SIG-M5 treated with dmso at 0.1 percent for 504 hours (cell line): ENCODE measurements at regions not wholly inside any gene's neighbourhood (a gene's known extent, or its start where the extent isn't known, plus 50 kb on each side); places are given as distances from the start of the nearest gene placed in this dataset.
A peak's percentile ranks its signal among the peaks of the same experiment; 100 is the strongest.

ENCODE experiments used
- DNase-seq: peaks from one replicate; lab custom pipeline; 2025; ENCODE audit not compliant: unreplicated experiment; lab: John Stamatoyannopoulos, UW

DNA sequence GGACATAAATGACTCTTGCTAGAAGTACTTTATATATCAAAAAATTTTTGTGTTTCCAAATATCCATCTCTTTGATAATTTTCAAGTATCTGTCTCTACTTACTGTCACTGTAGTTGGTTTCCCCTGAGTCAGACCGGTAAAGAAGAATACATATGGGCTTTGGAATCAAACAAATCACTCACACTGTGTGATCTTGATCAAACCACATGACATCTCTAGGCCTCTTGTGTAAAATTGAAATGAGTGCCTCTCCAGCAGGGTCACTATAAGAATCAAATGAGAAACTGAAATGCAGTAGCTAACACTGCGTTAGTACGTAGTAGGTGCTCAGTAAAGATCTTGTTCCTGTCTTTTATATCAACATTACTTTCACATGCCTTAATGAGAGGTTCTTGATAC lies 314.6 kb upstream of the STT3B start:
- no peak for DNase-seq

DNA sequence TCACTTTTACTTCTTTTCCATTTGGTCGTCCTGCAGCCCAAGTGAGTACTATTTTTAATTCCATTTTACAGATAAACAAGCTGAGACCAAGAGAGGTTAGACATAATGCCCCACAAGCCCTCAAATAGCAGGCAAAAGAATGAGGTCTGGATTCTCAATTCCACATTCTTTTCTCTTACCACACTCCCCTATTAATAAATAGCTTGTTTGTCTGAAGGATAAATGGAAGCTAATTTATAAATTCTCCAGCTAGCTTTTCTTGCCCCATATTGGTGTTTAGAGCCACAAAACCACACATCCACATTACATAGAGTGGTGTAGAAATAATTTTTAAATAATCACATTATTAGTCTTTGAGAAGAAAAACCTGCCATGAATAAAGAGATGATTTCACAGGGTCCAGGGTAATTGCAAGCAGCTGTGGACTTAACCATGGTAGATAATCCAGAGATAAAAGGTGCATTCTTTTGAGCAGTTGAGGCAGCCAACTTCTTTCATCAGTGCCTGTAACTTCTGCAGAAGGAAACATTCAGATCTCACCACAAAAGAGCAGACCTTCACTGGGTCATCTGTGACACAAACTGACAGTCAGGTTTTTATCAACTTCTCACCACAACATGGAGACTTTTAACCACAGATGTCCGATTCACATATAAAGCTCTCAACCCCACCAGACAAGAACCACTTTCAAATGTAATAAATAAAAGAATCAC lies 313.4 kb upstream of the STT3B start:
- DNase-seq: no peak

DNA sequence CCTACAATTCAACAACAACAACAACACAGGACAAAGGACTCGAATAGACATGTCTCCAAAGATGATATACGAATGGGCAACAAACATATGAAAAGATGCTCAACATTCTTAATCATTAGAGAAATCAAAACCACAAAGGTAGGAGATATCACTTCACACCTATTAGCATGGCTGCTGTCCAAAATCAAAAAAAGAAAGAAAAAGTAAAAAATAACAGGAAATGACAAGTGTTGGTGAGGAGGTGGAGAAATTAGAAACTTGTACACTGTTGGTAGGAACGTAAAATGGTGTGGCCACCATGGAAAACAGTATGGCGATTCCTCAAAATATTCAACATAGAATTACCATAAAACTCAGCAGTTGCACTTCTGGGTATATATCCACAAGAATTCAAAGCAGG lies 312.3 kb upstream of the STT3B start:
- no peak for DNase-seq

DNA sequence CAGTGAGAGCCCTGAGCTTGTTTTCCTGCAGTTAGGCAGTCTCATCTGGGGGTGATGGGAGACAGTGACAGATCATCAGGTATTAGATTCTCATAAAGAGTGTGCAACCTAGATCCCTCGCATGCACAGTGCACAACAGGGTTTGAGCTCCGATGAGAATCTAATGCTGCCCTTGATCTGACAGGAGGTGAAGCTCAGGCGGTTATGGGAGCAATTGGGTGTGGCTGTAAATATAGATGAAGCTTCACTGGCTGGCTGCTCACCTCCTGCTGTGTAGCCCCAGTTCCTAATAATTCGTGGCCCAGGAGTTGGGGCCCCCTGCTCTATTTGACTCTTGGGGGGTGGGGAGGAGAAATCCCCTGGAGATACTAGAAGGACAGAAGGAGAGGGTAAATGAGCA lies 309.4 kb upstream of the STT3B start:
- DNase-seq: no peak

DNA sequence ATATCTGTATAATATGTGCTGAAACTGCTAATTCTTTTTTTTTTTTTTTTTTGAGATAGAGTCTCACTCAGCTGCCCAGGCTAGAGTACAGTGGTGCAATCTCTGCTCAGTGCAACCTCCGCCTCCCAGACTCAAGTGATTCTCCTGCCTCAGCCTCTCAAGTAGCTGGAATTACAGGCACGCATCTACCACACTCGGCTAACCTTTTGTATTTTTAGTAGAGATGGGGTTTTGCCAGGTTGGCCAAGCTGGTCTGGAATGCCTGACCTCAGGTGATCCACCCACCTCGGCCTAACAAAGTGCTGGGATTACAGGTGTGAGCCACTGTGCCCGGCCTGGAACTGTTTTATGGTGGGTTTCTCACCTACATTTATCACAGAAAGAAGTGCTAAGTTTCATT lies 307.8 kb upstream of the STT3B start:
- no peak for DNase-seq

DNA sequence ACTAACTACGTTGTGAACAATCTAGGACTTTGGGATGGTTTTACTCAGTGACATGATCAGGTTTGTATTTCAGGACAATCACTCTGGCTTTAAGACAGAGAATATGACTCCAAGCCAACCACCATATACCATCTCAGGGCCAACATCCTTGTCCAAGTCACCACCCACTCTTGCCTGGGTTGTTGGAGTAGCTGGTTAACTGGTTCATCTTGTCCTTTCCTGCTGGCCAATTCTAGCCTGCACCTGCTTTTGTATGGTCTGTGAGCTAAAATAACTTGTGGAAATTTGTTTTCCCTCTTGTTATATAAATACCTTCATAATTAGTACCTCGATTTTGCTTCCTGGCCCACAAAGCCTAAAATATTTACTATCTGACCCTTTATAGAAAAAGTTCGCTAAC lies 306.8 kb upstream of the STT3B start:
- no peak for DNase-seq

DNA sequence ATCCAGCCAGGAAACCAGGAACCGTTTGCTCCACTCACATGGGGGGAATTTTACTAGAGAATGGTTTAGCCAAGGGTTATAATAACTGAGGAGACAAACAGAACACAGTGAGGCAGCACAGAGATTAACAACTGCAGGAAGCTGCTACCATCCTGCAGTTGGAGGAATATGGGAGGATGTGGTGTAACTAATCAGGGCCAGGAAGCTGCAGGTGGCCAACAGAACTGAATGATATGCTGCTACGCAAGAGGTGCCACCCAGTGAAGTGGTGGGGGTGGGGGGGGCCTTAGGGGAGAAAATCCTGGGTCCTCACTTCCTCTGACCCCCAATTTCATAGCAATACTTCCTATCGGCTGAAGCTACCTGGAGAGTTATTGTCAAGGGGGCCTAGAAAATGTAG lies 306.4 kb upstream of the STT3B start:
- peak; percentile 28 for DNase-seq

DNA sequence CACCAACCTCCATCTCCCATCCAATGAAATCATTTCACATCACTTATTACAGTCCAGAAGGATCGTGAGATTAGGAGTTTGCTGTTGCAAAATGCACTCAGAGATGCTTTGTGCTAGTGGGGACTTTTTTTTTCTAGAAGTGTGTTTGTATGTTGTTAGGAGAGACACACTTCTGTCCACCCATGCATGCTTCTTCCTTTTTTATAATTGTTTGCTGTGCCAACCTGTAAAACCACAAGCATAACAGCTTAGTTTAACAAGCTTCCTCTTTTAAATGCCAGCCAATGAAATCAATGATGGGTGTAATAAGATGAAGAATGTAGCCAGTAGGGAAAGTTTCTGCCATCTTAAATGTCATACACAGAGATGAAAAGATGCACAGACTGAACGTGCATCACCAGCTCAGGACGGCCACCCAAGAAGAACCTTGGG lies 305.6 kb upstream of the STT3B start:
- peak; percentile 84 for DNase-seq

DNA sequence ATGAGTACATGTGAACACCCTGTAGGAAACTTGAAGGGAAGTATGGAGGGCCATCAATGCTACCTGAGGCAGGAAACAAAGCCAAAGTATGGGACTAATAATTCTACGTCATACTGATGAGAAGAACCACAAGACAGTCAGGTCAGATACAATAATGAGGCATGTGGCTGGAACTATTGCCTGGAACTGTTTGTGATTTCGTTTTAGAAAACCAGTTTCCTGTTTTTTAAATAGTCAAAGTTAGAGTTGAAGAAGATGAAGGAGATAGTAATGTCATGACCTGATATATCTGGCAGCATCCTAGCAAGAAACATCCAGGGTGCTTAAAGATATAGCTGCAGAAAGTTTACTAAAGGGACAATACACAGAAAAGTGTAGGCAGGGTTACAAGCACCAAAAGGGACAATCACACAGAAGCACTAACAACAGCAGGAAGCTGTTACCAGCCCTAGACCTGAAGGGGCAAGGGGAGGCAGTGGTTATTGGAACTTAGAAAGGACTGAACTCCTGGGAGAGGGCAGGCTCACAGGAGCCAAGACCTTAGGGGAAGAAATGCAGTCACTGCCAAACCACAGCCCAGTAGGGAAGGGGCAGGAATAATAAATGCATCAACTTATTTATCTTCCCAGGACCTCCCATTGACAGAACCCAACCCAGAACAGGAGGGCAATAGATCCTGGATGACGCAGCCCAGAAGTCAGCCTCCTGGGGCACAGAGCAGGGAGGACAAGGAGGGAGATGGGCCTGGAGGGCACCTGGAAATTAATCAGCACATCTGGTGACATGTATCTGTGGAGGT lies 302.1 kb upstream of the STT3B start:
- no peak for DNase-seq

DNA sequence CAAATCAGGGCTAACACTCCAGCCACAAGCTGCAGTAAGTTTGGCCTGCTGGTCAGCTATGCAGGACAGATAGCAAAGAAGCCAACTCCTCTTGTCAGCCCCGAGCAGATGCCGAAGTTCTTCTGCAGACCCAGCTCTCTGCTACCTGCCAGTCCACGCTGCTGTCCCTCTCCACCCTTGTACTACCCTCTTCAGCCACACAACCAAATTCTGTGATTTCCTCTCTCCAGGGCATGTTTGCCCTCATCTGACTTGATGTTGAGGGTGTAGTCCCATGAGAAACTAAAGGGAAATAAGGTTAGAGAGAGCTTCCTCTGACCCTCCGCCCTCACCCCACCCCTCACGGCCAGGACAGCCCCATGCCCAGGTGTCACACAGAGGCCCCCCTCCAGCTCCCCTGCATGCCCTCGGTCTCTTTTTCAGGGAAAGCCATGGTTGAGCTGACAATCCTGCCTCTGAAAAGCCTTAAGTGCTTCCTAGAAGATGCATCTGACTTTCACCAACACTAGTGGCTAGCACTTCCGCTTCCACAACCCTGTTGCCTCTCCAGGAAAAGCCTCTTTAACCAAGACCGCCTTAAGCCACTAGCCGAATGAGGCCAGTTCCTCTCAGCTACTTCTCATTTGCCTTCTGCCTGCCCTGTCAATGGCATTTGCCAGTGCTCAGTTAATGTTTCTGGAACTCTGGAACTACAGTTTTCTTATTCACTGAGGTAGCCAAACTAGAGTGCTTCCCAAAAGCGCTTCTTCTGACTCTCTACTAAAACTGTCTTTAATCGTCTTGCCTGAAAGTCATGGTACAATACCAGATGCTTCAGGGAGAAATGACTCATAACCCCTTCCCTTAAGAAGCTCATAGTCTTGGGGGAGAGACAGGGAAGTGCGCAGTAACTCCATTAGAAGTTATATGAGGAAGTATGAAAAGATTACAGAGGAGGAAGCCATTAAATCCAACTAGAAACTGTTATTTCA lies 300.4 kb upstream of the STT3B start:
- DNase-seq: peak; percentile 97

DNA sequence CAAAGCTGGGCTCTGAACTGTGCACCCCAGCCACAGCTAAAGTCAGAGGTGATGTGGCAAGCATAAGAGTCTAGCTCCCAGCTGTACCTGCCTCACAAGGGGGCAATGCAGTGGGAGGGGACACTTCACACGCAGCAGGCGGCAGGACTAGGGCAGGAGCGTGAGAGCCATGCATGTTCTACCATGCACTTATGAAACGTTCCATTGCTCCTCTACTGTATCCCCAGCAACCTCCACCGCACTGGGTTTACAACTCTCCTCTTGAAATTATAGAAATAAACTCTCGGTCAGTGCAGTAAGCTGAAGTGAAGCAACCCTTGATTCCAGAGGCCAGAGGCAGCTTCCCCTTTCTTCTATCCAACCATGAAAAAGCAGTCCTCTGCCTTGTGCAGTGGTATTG lies 298.6 kb upstream of the STT3B start:
- peak; percentile 96 for DNase-seq

DNA sequence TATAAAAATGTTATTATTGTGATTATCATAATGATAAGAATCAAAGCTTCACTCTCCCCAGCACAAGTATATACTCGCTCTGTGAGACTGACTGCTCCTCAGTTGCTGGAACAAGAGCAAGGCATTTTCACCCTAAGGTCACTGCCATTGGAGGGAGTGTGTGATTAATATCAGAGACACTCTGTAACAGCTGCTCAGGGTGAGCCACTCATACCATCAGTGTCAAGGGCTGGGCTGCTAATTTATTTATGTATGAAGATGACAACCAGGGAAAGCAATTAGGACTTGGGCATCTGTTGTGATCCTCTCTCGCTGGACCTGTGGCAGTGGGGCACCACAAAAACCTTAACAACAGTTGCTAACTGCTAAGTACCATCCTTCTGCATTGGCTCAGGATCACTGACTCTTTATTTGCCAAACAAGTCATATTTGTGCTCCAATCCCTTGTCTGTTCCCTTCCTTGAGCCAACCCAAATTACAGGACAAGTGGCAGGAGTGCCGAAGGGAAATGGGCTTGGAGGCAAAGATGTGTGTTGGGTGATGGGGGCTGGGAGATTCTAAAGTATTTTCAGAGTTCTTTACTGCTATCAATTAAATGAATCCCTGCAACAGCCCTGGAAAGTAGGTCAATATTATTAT lies 297.5 kb upstream of the STT3B start:
- no peak for DNase-seq

DNA sequence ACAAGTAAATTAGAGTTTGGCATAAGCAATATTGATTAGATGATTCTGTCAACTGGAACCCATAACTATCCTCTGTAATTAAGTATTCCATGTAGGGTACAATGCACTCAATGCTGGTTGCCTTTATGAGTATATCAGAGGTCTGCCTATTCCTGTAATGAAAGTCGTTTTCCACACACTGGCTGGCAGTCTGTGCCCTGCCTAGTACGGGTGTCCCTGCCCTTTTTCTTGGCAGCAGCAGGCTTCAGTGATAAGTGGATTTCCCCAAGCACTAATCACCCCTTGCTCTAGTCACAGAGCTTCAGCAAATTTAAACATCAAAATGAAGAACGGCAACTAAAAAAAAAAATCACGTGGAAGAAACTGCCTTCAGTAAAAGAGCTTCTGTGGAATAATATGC lies 294.8 kb upstream of the STT3B start:
- DNase-seq: no peak

DNA sequence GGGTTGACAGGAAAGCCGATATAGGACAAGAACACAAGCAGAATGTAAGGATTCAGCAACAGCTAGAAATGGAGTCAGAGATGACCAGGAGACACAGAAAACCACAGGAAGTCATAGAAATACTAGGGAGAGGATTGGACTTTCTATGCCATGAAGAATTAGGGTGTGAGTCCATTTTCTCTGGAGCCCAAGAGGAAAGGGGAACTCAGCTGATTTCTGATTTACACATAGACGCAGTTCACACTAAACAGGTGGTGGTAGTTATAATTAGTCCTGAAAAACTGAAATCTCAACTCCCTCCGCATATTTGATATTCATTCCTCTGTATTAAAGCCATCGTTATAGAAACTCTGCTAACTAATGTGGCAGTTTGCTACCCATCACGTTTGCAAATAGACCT lies 292.7 kb upstream of the STT3B start:
- DNase-seq: no peak

DNA sequence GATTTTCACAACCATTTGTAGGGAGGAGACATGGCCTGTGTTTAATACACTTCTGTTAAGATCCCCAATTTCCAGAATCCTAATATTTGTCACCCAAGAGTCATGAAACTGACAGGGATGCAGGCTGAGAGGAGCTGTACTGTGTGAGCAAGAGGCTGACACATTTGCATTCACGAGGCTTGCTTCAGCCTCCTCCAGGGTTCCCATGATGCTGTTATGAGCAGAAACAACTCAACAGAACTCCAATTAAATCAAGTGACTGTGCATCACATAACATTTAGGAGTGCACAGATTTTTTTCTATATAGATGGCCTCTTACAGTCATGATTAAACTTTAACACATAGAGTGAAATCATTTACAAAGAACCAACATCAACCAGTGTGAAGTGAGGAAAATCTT lies 292.3 kb upstream of the STT3B start:
- no peak for DNase-seq

DNA sequence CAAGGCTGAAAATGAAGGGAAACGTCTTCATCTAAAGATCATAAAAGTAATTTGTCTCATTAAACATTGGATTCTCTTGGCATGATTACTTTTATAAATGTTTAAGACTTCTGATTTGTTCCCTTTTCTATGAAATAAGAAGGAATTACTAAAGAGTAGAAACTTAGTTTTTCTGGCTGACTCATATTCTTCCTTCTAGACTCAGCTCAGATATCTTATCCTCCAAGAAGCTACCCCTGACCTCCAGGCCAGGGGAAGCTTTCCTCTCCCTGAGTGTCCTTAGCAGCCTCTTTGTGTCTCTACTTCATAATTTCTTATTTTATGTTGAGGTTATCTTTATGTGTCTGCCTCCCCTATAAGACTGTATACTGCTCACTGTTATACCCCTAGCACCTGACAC lies 291.9 kb upstream of the STT3B start:
- DNase-seq: no peak

DNA sequence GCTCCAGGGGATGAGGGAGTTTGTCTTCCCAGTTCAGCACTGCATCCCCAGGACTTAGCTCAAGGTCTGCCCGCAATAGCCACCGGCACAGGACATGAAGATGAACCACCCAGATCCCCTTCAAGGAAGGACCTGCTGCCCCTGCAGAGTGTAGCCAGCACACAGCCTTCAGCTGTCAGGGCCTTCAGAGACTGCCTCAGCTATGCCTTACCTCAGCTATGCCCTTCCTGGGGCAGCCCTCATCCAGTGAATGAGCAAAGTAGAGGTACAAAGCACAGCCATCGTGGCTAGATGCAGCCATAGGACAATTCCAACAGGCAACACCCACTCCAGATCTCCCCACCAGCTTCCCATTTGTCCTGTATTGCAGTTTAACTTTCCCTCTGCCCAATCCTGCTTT lies 291.2 kb upstream of the STT3B start:
- DNase-seq: no peak

DNA sequence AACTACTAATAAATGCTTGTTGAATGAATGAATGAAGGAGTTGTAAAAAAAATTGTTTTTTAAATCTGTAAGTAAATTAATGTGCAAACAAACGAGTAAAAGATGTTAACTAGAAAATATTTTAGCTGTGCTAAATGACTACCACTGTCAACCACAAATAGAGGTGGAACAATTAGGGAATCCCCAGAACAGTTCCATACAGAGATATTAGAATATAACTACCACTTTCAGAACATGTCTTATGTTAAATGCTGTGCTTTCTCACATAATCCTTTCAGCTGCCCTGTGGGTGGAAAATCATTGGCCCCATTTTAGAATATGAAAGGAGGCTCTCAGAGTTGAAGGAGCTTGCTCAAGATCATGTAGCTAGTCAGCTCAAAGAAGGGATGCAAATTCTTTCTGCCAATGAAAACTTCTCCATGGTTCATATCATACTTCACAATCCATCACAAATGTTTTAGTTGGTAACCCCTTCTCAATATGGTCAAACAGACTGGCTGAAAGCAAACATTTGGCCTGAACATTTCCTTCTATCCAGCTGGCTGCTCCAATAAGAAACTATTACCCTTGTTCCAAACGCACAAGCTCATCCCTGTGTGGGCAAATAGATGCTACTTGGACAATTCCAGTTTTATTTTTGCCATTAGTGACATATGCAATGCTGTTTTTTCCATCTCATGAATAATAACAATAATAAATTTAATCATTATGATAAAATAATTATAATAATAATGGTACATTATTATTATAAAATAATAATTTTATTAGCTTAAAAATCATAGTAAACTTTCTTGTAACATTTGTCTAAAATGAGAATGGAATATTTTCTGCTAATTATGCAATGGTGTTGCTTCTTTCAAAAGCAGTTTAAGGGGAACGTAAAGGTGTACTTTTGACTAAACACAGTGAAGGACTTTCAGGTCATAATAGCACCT lies 290.4 kb upstream of the STT3B start:
- DNase-seq: no peak

DNA sequence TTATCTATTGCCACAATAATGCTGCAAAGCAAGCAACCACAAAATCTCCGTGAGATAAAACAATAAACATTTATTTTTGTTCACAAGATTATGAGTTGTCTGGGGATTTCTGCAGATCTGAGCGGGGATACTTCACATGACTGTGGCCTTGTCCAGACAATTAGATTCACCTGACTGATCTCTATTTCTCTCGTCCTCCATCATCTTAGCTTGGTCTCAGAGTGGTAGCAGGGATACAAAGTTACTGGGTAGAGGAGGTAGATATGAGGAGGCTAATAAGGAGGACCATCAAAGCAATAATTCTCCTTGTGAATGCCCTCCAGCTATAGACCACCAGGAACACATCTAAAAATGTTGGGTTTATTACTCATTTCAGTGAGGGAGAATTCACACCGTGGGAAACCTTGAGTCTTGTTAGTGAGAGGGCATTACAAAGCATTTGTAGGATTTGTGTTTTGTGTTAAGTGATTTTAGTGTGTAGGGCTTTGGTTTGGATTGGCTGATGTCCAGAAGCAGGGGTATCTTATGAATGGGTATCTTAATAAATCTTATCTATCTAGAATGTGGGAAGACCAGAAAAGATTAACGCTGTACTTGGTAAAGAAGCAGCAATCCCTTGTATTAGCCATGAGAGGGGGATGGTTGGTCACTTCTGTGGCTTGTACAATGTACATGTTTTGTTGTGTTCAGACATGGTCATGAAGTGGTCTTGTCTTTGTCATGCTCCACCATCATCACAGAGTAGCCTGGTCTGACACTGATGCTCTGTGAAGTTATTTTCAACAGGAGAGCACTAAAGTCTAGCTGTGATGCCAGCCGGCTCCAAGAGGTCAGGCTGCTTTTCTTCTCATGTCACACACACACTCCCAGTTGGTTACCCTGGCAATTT lies 287.6 kb upstream of the STT3B start:
- no peak for DNase-seq
